Astrocyte of the cerebellum (primary cell): ENCODE measurements at regions not wholly inside any gene's neighbourhood (a gene's known extent, or its start where the extent isn't known, plus 50 kb on each side); places are given as distances from the start of the nearest gene placed in this dataset.

Experiments used
- DNase-seq: peaks from one replicate; pipeline ENCODE4 v3.0.0-alpha.2; 2011; ENCODE audit warnings: low read depth
- H3K4me3 ChIP-seq: 2 replicates; pipeline ENCODE4 v1.5.1; 2011; ENCODE audit warnings: mild to moderate bottlenecking, low read depth, low read length, moderate library complexity
- in situ Hi-C: cut with HindIII; loops from 2 replicates; pipeline ENCODE4 v1.10.0; 2017; ENCODE audit warnings: low sequenced_read_pairs
- TF ChIP-seq, protein P1 (sequence below): IDR thresholded peaks from 2 replicates; pipeline ENCODE4 v1.5.1; 2012; ENCODE audit warnings: low read length, low read depth, moderate library complexity, mild to moderate bottlenecking; ENCODE audit errors: missing control alignments

DNA sequence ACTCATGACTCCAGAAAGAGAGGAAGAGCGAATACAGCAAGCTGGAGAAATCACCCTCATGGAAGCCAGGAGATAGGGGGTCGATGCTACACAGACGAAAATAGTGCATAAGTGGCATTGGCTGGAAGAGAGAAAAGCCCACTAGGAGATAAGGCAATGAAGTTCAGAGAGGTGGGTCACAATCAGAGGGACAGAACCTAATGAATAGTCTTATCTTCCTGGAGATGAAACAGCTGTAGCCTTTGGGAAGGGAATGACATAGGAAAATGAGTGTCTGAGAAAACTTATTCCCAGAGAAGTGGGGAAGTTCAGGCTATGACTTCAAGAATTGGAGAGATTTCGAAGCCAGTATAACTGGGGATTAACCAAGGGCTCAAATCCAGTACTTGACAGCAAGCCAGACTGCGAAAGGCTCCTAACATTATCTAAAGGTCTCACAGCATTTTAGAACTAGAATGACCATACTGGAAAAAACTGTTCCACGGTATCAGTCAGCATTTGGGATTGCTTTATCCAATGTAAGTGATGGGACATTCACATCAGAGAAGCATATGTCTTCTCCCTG lies 211.1 kb downstream of the ZNF365 start:
- DNase-seq = no peak
- TF ChIP-seq, protein P1, sequence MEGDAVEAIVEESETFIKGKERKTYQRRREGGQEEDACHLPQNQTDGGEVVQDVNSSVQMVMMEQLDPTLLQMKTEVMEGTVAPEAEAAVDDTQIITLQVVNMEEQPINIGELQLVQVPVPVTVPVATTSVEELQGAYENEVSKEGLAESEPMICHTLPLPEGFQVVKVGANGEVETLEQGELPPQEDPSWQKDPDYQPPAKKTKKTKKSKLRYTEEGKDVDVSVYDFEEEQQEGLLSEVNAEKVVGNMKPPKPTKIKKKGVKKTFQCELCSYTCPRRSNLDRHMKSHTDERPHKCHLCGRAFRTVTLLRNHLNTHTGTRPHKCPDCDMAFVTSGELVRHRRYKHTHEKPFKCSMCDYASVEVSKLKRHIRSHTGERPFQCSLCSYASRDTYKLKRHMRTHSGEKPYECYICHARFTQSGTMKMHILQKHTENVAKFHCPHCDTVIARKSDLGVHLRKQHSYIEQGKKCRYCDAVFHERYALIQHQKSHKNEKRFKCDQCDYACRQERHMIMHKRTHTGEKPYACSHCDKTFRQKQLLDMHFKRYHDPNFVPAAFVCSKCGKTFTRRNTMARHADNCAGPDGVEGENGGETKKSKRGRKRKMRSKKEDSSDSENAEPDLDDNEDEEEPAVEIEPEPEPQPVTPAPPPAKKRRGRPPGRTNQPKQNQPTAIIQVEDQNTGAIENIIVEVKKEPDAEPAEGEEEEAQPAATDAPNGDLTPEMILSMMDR = no peak
- in situ Hi-C loops = no loop called here
- no peak overlapping the region for H3K4me3 ChIP-seq

DNA sequence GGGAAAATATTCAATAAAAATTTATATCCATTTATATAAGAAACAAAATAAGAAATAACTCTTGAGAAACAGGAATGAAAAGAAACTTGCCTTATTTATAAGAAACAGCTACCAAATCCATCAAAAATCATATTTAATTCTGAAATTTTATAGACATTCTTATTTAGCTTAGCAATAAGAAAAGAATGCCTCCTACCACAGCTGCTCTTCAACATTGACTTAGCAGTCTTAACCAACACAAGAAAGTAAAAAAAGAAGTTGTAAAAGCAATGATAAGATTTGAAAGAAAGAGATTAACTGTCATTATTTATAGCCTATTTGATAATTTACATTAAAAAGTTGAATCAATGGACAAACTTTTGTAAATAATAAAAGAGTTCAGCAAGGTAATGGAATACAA lies 212.8 kb downstream of the ZNF365 start:
- no peak for DNase-seq
- H3K4me3 ChIP-seq = no peak overlapping the region
- TF ChIP-seq, protein P1 = no peak
- in situ Hi-C loops = no loop called here

DNA sequence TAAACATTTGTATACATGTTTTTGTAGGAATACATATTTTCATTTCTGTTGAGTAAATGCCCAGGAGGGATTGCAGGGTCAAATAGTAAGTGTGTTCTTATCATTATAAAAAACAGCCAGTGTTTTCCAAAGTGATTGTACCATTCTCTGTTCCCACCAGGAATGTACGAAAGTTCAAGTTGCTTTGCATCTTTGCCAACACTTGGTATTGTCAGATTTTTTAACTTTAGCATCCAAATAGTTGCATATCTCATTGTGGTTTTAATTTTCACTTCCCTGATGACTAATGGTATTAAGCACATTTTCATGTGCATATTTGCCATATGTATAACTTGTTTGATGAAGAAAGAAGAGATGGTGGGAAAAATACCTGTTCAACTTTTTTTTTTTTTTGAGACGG lies 213.9 kb downstream of the ZNF365 start:
- TF ChIP-seq, protein P1 = no peak
- in situ Hi-C loops = no loop called here
- no peak overlapping the region for H3K4me3 ChIP-seq
- DNase-seq = no peak

DNA sequence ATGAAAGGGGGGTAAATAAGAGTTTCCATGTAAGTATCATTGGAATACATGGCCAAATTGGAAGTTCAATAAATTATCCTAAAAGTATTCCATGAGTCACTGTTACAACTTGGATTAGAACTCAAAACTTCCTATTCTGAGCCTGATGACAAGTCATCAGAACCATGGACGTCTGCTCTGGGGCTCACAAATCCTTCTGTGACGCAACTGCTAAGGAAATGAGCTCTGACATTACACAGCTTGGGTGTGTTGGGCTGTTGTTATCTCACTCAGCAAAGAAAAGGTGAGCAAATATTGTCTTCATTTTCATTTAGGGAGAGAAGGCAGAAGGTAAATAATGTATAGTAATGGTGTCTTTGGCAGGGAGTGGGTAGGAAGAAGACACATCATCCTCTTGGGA lies 214.8 kb upstream of the ADO start:
- no peak overlapping the region for H3K4me3 ChIP-seq
- TF ChIP-seq, protein P1 = no peak
- DNase-seq = no peak
- in situ Hi-C loops = no loop called here

DNA sequence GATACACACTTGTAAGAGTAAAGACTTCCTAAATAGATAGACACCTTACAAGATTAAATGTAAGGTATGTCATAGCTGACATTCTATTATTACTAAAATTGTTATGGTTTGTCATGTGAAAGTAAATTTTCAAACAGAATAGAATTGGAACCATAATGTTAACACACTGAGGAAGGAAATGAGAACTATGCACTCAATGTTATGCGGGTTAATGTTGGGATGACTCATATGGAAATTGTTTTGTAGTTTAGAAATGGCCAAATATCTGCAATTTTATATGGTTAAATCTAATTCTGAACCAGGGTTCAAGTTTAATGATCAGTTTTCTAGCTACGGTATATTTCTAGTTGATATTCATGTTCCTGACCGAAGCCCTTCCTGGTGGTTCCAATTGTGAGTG lies 214.2 kb upstream of the ADO start:
- in situ Hi-C loops = no loop called here
- TF ChIP-seq, protein P1 = no peak
- no peak overlapping the region for H3K4me3 ChIP-seq
- no peak for DNase-seq

DNA sequence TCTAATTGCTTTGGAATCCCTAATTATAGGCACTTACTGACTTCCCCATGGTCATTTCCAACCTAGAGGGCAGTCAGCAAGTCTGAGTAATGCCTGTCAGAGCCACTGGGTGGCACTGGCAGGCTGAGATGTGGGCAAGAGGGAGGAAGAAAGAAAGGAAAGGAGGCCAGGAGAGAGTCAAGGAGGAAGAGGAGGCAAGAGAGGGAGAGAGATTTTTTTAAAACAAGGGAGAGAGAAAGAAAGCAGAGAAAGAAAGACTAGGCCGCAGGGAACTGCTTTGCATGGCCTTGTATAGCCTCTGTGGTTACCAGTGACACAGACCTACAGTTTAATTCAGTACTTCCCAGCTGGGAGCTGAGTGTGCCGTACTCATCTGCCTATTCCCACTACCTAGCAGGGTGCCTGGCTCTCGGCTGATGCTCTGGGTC lies 210.4 kb upstream of the ADO start:
- TF ChIP-seq, protein P1 = peak; percentile 95
- in situ Hi-C loops = no loop called here
- no peak for DNase-seq
- no peak overlapping the region for H3K4me3 ChIP-seq
